Astrocyte of the spinal cord (primary cell): ENCODE measurements at regions not wholly inside any gene's neighbourhood (a gene's known extent, or its start where the extent isn't known, plus 50 kb on each side); places are given as distances from the start of the nearest gene placed in this dataset.
A peak's percentile ranks its signal among the peaks of the same experiment; 100 is the strongest.
"Not testable (repeated sequence)": the region's sequence is repeated elsewhere in the genome, so short reads cannot be mapped to it uniquely, and the experiment has no call there.

Experiments
- DNase-seq: peaks from one replicate; pipeline ENCODE4 v3.0.0; 2011; ENCODE audit warnings: low read depth, low spot score
- H3K4me3 ChIP-seq: 2 replicates; pipeline ENCODE4 v1.5.1; 2011; ENCODE audit warnings: low read depth, mild to moderate bottlenecking, low read length, moderate library complexity
- CTCF ChIP-seq: IDR thresholded peaks from 2 replicates; pipeline ENCODE4 v1.5.1; 2012; ENCODE audit warnings: low read depth, mild to moderate bottlenecking, low read length, inconsistent platforms
- in situ Hi-C: cut with HindIII; loops from 2 replicates; pipeline ENCODE4 v1.10.0; 2017; ENCODE audit warnings: low sequenced_read_pairs

GRCh38 chr5:110865400-110866094, 126.7 kb downstream of the SLC25A46 start:
- in situ Hi-C loops = no loop called here
- peak; percentile 13 for DNase-seq
- H3K4me3 ChIP-seq = no peak overlapping the region

GRCh38 chr5:110869927-110870326, 131.1 kb downstream of the SLC25A46 start:
- DNase-seq = no peak

More at GRCh38 chr5:110865400-110866094, 126.7 kb downstream of the SLC25A46 start:
- TF ChIP-seq CTCF = peak; percentile 63

GRCh38 chr5:110872200-110872599, 133.4 kb downstream of the SLC25A46 start:
- no peak for TF ChIP-seq CTCF
- in situ Hi-C loops = no loop called here
- no peak overlapping the region for H3K4me3 ChIP-seq
- DNase-seq = no peak

More at GRCh38 chr5:110869927-110870326, 131.1 kb downstream of the SLC25A46 start:
- no peak overlapping the region for H3K4me3 ChIP-seq
- in situ Hi-C loops = no loop called here
- TF ChIP-seq CTCF = no peak

- no peak for TF ChIP-seq CTCF
- DNase-seq = no peak
- in situ Hi-C loops = no loop called here
- no peak overlapping the region for H3K4me3 ChIP-seq
These were observed 134.2 kb downstream of the SLC25A46 start for GRCh38 chr5:110872963-110873362.

GRCh38 chr5:110873773-110874437, 135.1 kb downstream of the SLC25A46 start:
- no peak for DNase-seq
- H3K4me3 ChIP-seq = no peak overlapping the region
- in situ Hi-C loops = no loop called here
- no peak for TF ChIP-seq CTCF

- DNase-seq, in situ Hi-C loops, H3K4me3 ChIP-seq: not testable (repeated sequence)
These were observed 136.3 kb downstream of the SLC25A46 start for GRCh38 chr5:110875115-110875514.

- in situ Hi-C loops = no loop called here
- no peak overlapping the region for H3K4me3 ChIP-seq
- no peak for DNase-seq
- no peak for TF ChIP-seq CTCF
These were observed 139.3 kb downstream of the SLC25A46 start for GRCh38 chr5:110878115-110878514.
